H7 (cell line): ENCODE measurements at regions not wholly inside any gene's neighbourhood (a gene's known extent, or its start where the extent isn't known, plus 50 kb on each side); places are given as distances from the start of the nearest gene placed in this dataset.
A peak's percentile ranks its signal among the peaks of the same experiment; 100 is the strongest.

Source experiments
- DNase-seq: peaks from one replicate; pipeline ENCODE4 v3.0.0; 2012
- H3K27me3 ChIP-seq: 2 replicates; pipeline ENCODE4 v1.6.0; 2011; ENCODE audit warnings: mild to moderate bottlenecking, low read length; ENCODE audit not compliant: control insufficient read depth, insufficient read depth
- H3K36me3 ChIP-seq: replicated peaks from 2 replicates; pipeline ENCODE4 v1.5.1; 2011; ENCODE audit warnings: low read length; ENCODE audit not compliant: control insufficient read depth, insufficient read depth
- H3K4me3 ChIP-seq: 2 replicates; pipeline ENCODE4 v1.5.1; 2011; ENCODE audit warnings: low read depth, mild to moderate bottlenecking, control low read depth, low read length, moderate library complexity; ENCODE audit not compliant: insufficient read depth

- no peak for DNase-seq
- Histone ChIP-seq H3K4me3 (no peak overlapping the region), H3K27me3 (no peaks in the 10 kb centered on the region), H3K36me3 (no peaks in the 10 kb centered on the region)
Observed at GRCh38 chr12:43665091-43665490, 93.5 kb downstream of the PUS7L start.

GRCh38 chr12:43662736-43663135 lies 95.9 kb downstream of the PUS7L start:
- Histone ChIP-seq H3K36me3 (no peaks in the 10 kb centered on the region), H3K27me3 (no peaks in the 10 kb centered on the region), H3K4me3 (no peak overlapping the region)
- no peak for DNase-seq

- no peak for DNase-seq
- no peaks in the 10 kb centered on the region for H3K36me3 ChIP-seq
- no peaks in the 10 kb centered on the region for H3K27me3 ChIP-seq
- no peak overlapping the region for H3K4me3 ChIP-seq
Observed at GRCh38 chr12:43655586-43655985, 103.0 kb downstream of the PUS7L start.

- Histone ChIP-seq H3K27me3 (no peaks in the 10 kb centered on the region), H3K4me3 (no peak overlapping the region), H3K36me3 (no peaks in the 10 kb centered on the region)
- DNase-seq, result no peak
Observed at GRCh38 chr12:43653917-43654316, 101.9 kb upstream of the ADAMTS20 start.

GRCh38 chr12:43653289-43653915 lies 101.4 kb upstream of the ADAMTS20 start:
- Histone ChIP-seq H3K36me3 (no peaks in the 10 kb centered on the region), H3K27me3 (no peaks in the 10 kb centered on the region), H3K4me3 (no peak overlapping the region)
- DNase-seq, result no peak

GRCh38 chr12:43648636-43649035 lies 96.6 kb upstream of the ADAMTS20 start:
- no peak overlapping the region for H3K4me3 ChIP-seq
- no peaks in the 10 kb centered on the region for H3K27me3 ChIP-seq
- H3K36me3 ChIP-seq, result no peaks in the 10 kb centered on the region
- DNase-seq, result no peak

- H3K27me3 ChIP-seq, result no peaks in the 10 kb centered on the region
- DNase-seq, result no peak
- no peaks in the 10 kb centered on the region for H3K36me3 ChIP-seq
- H3K4me3 ChIP-seq, result no peak overlapping the region
Observed at GRCh38 chr12:43638806-43639205, 86.8 kb upstream of the ADAMTS20 start.

- no peaks in the 10 kb centered on the region for H3K36me3 ChIP-seq
- H3K27me3 ChIP-seq, result no peaks in the 10 kb centered on the region
- DNase-seq, result no peak
- H3K4me3 ChIP-seq, result no peak overlapping the region
Observed at GRCh38 chr12:43636725-43637463, 84.9 kb upstream of the ADAMTS20 start.

GRCh38 chr12:43621262-43621661 lies 69.3 kb upstream of the ADAMTS20 start:
- Histone ChIP-seq H3K4me3 (no peak overlapping the region), H3K36me3 (no peaks in the 10 kb centered on the region), H3K27me3 (no peaks in the 10 kb centered on the region)
- DNase-seq, result peak; percentile 4

GRCh38 chr12:43602738-43603137 lies 50.7 kb upstream of the ADAMTS20 start:
- Histone ChIP-seq H3K4me3 (no peak overlapping the region), H3K27me3 (no peaks in the 10 kb centered on the region), H3K36me3 (no peaks in the 10 kb centered on the region)
- DNase-seq, result no peak
